H1 (cell line): ENCODE measurements at regions not wholly inside any gene's neighbourhood (a gene's known extent, or its start where the extent isn't known, plus 50 kb on each side); places are given as distances from the start of the nearest gene placed in this dataset.

Experiments used
- CTCF ChIA-PET: fragments of 300-600 bp; sonication (Branson Sonifier 250); formaldehyde crosslinking; loops from one replicate; lab custom pipeline; 2021; ENCODE audit not compliant: partially characterized antibody; lab: Charles Lee
- POLR2A ChIA-PET: fragments of 300-600 bp; sonication (Branson Sonifier 250); formaldehyde crosslinking; loops from one replicate; lab custom pipeline; 2021; ENCODE audit warnings: inconsistent platforms; ENCODE audit not compliant: partially characterized antibody; lab: Charles Lee
- DNase-seq, 2 experiments: peaks; one replicate each; pipeline versions ENCODE4 v3.0.0 to v3.0.0-alpha.2; 2010 to 2022; ENCODE audit warnings: low spot score in 2 of 2, low read depth in 1 of 2, mixed read lengths in 1 of 2
- FAIRE-seq: peaks from 2 replicates; lab custom pipeline; 2011; peaks lifted over from hg19 to GRCh38; lab: Jason Lieb, UNC
- H2AFZ ChIP-seq: 2 replicates; pipeline ENCODE4 v1.8.1; 2012; ENCODE audit warnings: low read length, inconsistent platforms
- H2AK5ac ChIP-seq: 2 replicates; pipeline ENCODE4 v1.6.1; 2013; ENCODE audit warnings: low read depth, low read length
- H2BK120ac ChIP-seq: replicated peaks from 2 replicates; pipeline ENCODE3; 2013; ENCODE audit warnings: low read depth, low read length, inconsistent platforms
- H2BK12ac ChIP-seq: 2 replicates; pipeline ENCODE4 v1.6.1; 2013; ENCODE audit warnings: low read depth, low read length
- H2BK15ac ChIP-seq: 2 replicates; pipeline ENCODE4 v1.6.1; 2013; ENCODE audit warnings: low read length
- H2BK20ac ChIP-seq: 2 replicates; pipeline ENCODE4 v1.6.1; 2013; ENCODE audit warnings: low read length
- H2BK5ac ChIP-seq: 2 replicates; pipeline ENCODE4 v1.6.1; 2013; ENCODE audit warnings: low read depth, low read length
- H3K14ac ChIP-seq: 2 replicates; pipeline ENCODE4 v1.6.1; 2013; ENCODE audit warnings: inconsistent platforms; ENCODE audit not compliant: insufficient read length
- H3K18ac ChIP-seq: 2 replicates; pipeline ENCODE4 v1.6.1; 2013; ENCODE audit warnings: low read length; ENCODE audit errors: extremely low read depth
- H3K23ac ChIP-seq: 2 replicates; pipeline ENCODE4 v1.6.1; 2013; ENCODE audit warnings: inconsistent platforms; ENCODE audit not compliant: insufficient read length
- H3K23me2 ChIP-seq: 2 replicates; pipeline ENCODE4 v1.6.1; 2013; ENCODE audit warnings: low read depth, low read length
- H3K27ac ChIP-seq: 2 replicates; pipeline ENCODE4 v1.6.1; 2011; ENCODE audit warnings: low read depth, low read length, inconsistent platforms
- H3K27me3 ChIP-seq, 4 experiments: replicated peaks in 1 of 4; 1 replicate in 1 of 4; 2 replicates in 3 of 4; pipeline versions ENCODE4 v1.6.1 to v1.8.1; 2011 to 2013; ENCODE audit warnings: low read length in 3 of 4, mild to moderate bottlenecking in 3 of 4, inconsistent platforms in 2 of 4, mixed read lengths in 2 of 4, moderate library complexity in 1 of 4; ENCODE audit not compliant: control insufficient read depth in 3 of 4, insufficient read depth in 3 of 4; ENCODE audit errors: extremely low read depth in 1 of 4
- H3K36me3 ChIP-seq, 4 experiments: 2 replicates each; pipeline versions ENCODE4 v1.6.1 to v1.8.1; 2011 to 2013; ENCODE audit warnings: mild to moderate bottlenecking in 4 of 4, low read length in 3 of 4, moderate library complexity in 2 of 4, control low read depth in 1 of 4, inconsistent platforms in 1 of 4; ENCODE audit not compliant: insufficient read depth in 4 of 4, control insufficient read depth in 2 of 4
- H3K4ac ChIP-seq: replicated peaks from 2 replicates; pipeline ENCODE3; 2013; ENCODE audit warnings: low read length, low read depth, mixed read lengths, inconsistent platforms; ENCODE audit not compliant: insufficient read length
- H3K4me1 ChIP-seq, 4 experiments: replicated peaks in 1 of 4; 1 replicate in 1 of 4; 2 replicates in 3 of 4; pipeline versions ENCODE4 v1.6.1 to v1.8.1; 2011 to 2013; ENCODE audit warnings: low read length in 3 of 4, inconsistent platforms in 2 of 4, mixed read lengths in 1 of 4; ENCODE audit not compliant: insufficient read depth in 4 of 4, control insufficient read depth in 3 of 4
- H3K4me2 ChIP-seq, 2 experiments: 2 replicates each; pipeline versions ENCODE4 v1.6.1 to v1.8.1; 2011 to 2013; ENCODE audit warnings: low read depth in 2 of 2, low read length in 2 of 2, control low read depth in 1 of 2, inconsistent platforms in 1 of 2, mild to moderate bottlenecking in 1 of 2; ENCODE audit not compliant: insufficient read depth in 1 of 2
- H3K4me3 ChIP-seq, 4 experiments: fragments of 200-600, 300-600 bp in 1 of 4; sonication (generic), shearing (Covaris generic), sonication (Bioruptor Twin) in 1 of 4; 2 replicates each; pipeline versions ENCODE4 v1.5.1 to v1.8.1; 2011 to 2016; ENCODE audit warnings: low read length in 4 of 4, low read depth in 3 of 4, control low read depth in 2 of 4, inconsistent platforms in 2 of 4, mild to moderate bottlenecking in 2 of 4, mixed read lengths in 1 of 4, moderate library complexity in 1 of 4; ENCODE audit not compliant: insufficient read depth in 2 of 4; ENCODE audit errors: extremely low read depth in 1 of 4
- H3K56ac ChIP-seq: replicated peaks from 2 replicates; pipeline ENCODE3; 2013; ENCODE audit warnings: low read depth, mild to moderate bottlenecking, mixed read lengths, low read length, inconsistent platforms; ENCODE audit not compliant: insufficient read length
- H3K79me1 ChIP-seq: 2 replicates; pipeline ENCODE4 v1.6.1; 2013; ENCODE audit warnings: low read depth, low read length, control low read depth
- H3K79me2 ChIP-seq, 2 experiments: 2 replicates each; pipeline versions ENCODE4 v1.6.1 to v1.8.1; 2012 to 2013; ENCODE audit warnings: low read length in 2 of 2, mild to moderate bottlenecking in 2 of 2, inconsistent platforms in 1 of 2; ENCODE audit not compliant: insufficient read depth in 2 of 2, control insufficient read depth in 1 of 2
- H3K9ac ChIP-seq, 4 experiments: replicated peaks in 1 of 4; 1 replicate in 1 of 4; 2 replicates in 3 of 4; pipeline versions ENCODE4 v1.6.1 to v1.8.1; 2011 to 2013; ENCODE audit warnings: low read depth in 3 of 4, low read length in 3 of 4, control low read depth in 2 of 4, mild to moderate bottlenecking in 2 of 4, moderate library complexity in 2 of 4, inconsistent platforms in 1 of 4; ENCODE audit errors: extremely low read depth in 1 of 4
- H3K9me3 ChIP-seq, 2 experiments: 2 replicates each; pipeline versions ENCODE4 v1.6.1 to v1.8.1; 2012 to 2013; ENCODE audit warnings: mild to moderate bottlenecking in 2 of 2, moderate library complexity in 2 of 2, control low read depth in 1 of 2, inconsistent platforms in 1 of 2, low read depth in 1 of 2, low read length in 1 of 2, mixed read lengths in 1 of 2; ENCODE audit not compliant: insufficient read depth in 2 of 2
- H4K20me1 ChIP-seq, 2 experiments: replicated peaks in 1 of 2; 2 replicates each; pipeline versions ENCODE3 to v1.8.1; 2011 to 2013; ENCODE audit warnings: inconsistent platforms in 2 of 2, low read length in 2 of 2, mild to moderate bottlenecking in 1 of 2; ENCODE audit not compliant: insufficient read depth in 2 of 2, control insufficient read depth in 1 of 2
- H4K5ac ChIP-seq: 2 replicates; pipeline ENCODE4 v1.6.1; 2013; ENCODE audit warnings: low read length, low read depth, mixed read lengths, inconsistent platforms; ENCODE audit not compliant: insufficient read length
- H4K8ac ChIP-seq: 2 replicates; pipeline ENCODE4 v1.8.0; 2013; ENCODE audit warnings: mild to moderate bottlenecking, moderate library complexity, low read length, inconsistent platforms; ENCODE audit not compliant: insufficient read depth; ENCODE audit errors: extremely low read depth
- H4K91ac ChIP-seq: replicated peaks from 2 replicates; pipeline ENCODE3; 2013; ENCODE audit warnings: low read length, mixed read lengths, inconsistent platforms; ENCODE audit not compliant: insufficient read length
- BRCA1 ChIP-seq: IDR thresholded peaks from 2 replicates; pipeline ENCODE4 v1.6.1; 2012; ENCODE audit warnings: low read depth, low read length, improper control_type of control experiment
- CTBP2 ChIP-seq: IDR thresholded peaks from 2 replicates; pipeline ENCODE4 v1.7.0; 2011; ENCODE audit warnings: borderline replicate concordance, mild to moderate bottlenecking, moderate library complexity, mixed read lengths, low read length; ENCODE audit not compliant: insufficient read depth, insufficient read length
- HDAC6 ChIP-seq: IDR thresholded peaks from one replicate; pipeline ENCODE4 v1.7.1; 2012; ENCODE audit warnings: low read depth, mild to moderate bottlenecking, inconsistent platforms, low read length, moderate library complexity
- MAFK ChIP-seq: IDR thresholded peaks from 2 replicates; pipeline ENCODE4 v1.6.1; 2012; ENCODE audit warnings: low read depth, mild to moderate bottlenecking, improper control_type of control experiment, low read length
- PHF8 ChIP-seq: fragments of 200-600 bp; sonication (generic); conservative IDR thresholded peaks from 2 replicates; pipeline ENCODE4 v1.7.1; 2012; ENCODE audit warnings: low read depth, mild to moderate bottlenecking, inconsistent platforms, low read length, moderate library complexity
- POU5F1 ChIP-seq: IDR thresholded peaks from 2 replicates; pipeline ENCODE4 v1.6.1; 2011; ENCODE audit warnings: low read depth, mild to moderate bottlenecking, low read length, moderate library complexity
- RAD21 ChIP-seq, 2 experiments: IDR thresholded peaks in 1 of 2; conservative IDR thresholded peaks in 1 of 2; 2 replicates each; pipeline ENCODE4 v1.6.1; 2011; ENCODE audit warnings: low read depth in 2 of 2, low read length in 2 of 2, improper control_type of control experiment in 1 of 2, inconsistent platforms in 1 of 2, mild to moderate bottlenecking in 1 of 2, moderate library complexity in 1 of 2
- TAF7 ChIP-seq: optimal IDR thresholded peaks from 2 replicates; pipeline ENCODE3; 2011; ENCODE audit warnings: low read depth, mild to moderate bottlenecking, inconsistent platforms, low read length, moderate library complexity, borderline replicate concordance
- TCF12 ChIP-seq: IDR thresholded peaks from 2 replicates; pipeline ENCODE4 v1.6.1; 2011; ENCODE audit warnings: low read depth, mild to moderate bottlenecking, low read length
- WGBS, 2 experiments: shearing (Covaris generic) in 1 of 2; methylation state at CpG; one replicate each; pipeline versions ENCODE4 v1.1.6 to v1.1.7; 2013 to 2015; ENCODE audit warnings: low lambda C conversion rate in 2 of 2, mixed read lengths in 2 of 2, inconsistent platforms in 1 of 2, low coverage in 1 of 2, missing lambda C conversion rate in 1 of 2; ENCODE audit not compliant: insufficient replicate concordance in 2 of 2, insufficient coverage in 1 of 2, insufficient read length in 1 of 2; ENCODE audit errors: extremely low coverage in 1 of 2, missing lambda C conversion rate in 1 of 2; 5-methylcytosine and 5-hydroxymethylcytosine counted together
- TF ChIP-seq, protein P1 (sequence below): IDR thresholded peaks from 2 replicates; pipeline ENCODE4 v1.6.1; 2012; ENCODE audit warnings: inconsistent platforms

GRCh38 chrX:39904816-39905537, 192.8 kb downstream of the BCOR start:
- POLR2A ChIA-PET = interaction anchor here (1.0 kb wide), 1 partner anchor 31 kb away, joined by 3 read pairs; no protein-coding TSS in a partner anchor
- no peak overlapping the region for H2AK5ac ChIP-seq
- no peak overlapping the region; the same call in 1 of the 2 replicates for H4K8ac ChIP-seq
- no peak overlapping the region for H4K5ac ChIP-seq
- no peak overlapping the region for H4K91ac ChIP-seq
- 89% methylated on average over 13 of the region's 21 CpGs; no CpG with 5 or more reads in 1 of the 2 experiments for WGBS, 2 experiments
- DNase-seq = no peak
- no peak overlapping the region for H3K14ac ChIP-seq
- H3K4ac ChIP-seq = no peak overlapping the region
- peaks cover 0 to 2% (median 0%) of the 10 kb centered on the region in 4 experiments; a peak in 1 of 7 replicates for H3K27me3 ChIP-seq
- no peak overlapping the region for H2BK120ac ChIP-seq
- H3K79me2 ChIP-seq = no peaks in the 10 kb centered on the region
- no peak overlapping the region for H3K9ac ChIP-seq
- no peak overlapping the region for H3K27ac ChIP-seq
- H3K4me2 ChIP-seq = no peak overlapping the region
- no peaks in the 10 kb centered on the region for H3K36me3 ChIP-seq
- no peak overlapping the region; the same call in 1 of the 2 replicates for H3K18ac ChIP-seq
- FAIRE-seq = no peak
- no peak overlapping the region for H2BK12ac ChIP-seq
- H2AFZ ChIP-seq = no peak overlapping the region
- TF ChIP-seq BRCA1 (no peak), PHF8 (no peak), MAFK (no peak), TCF12 (no peak), POU5F1 (no peak), RAD21 (IDR thresholded peaks at IDR 0.05 in 1 of 2, conservative IDR thresholded peaks at IDR 0.05 in 1 of 2; ENCODE audit: low read depth in 2 of 2, low read length in 2 of 2) (no peak), HDAC6 (no peak), TAF7 (no peak), CTBP2 (no peak)
- TF ChIP-seq, protein P1, sequence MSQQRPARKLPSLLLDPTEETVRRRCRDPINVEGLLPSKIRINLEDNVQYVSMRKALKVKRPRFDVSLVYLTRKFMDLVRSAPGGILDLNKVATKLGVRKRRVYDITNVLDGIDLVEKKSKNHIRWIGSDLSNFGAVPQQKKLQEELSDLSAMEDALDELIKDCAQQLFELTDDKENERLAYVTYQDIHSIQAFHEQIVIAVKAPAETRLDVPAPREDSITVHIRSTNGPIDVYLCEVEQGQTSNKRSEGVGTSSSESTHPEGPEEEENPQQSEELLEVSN = no peak
- no peak overlapping the region for H2BK15ac ChIP-seq
- H3K79me1 ChIP-seq = no peaks in the 10 kb centered on the region
- H2BK5ac ChIP-seq = no peak overlapping the region
- peaks cover 0 to 18% (median 4%) of the 10 kb centered on the region in 4 experiments; a peak in 5 of 7 replicates for H3K4me1 ChIP-seq
- no peak overlapping the region for H3K23ac ChIP-seq
- no peak overlapping the region for H3K56ac ChIP-seq
- no peaks in the 10 kb centered on the region for H4K20me1 ChIP-seq
- H3K9me3 ChIP-seq = no peaks in the 10 kb centered on the region
- H3K23me2 ChIP-seq = no peaks in the 10 kb centered on the region
- CTCF ChIA-PET = no interaction called here
- no peak overlapping the region for H3K4me3 ChIP-seq
- H2BK20ac ChIP-seq = no peak overlapping the region
